GM06990 (cell line): ENCODE measurements at regions not wholly inside any gene's neighbourhood (a gene's known extent, or its start where the extent isn't known, plus 50 kb on each side); places are given as distances from the start of the nearest gene placed in this dataset.
"Not testable (repeated sequence)": the region's sequence is repeated elsewhere in the genome, so short reads cannot be mapped to it uniquely, and the experiment has no call there.

Experiments used
- DNase-seq: peaks from one replicate; pipeline ENCODE4 v3.0.0-alpha.2; 2011; ENCODE audit not compliant: insufficient read length; ENCODE audit errors: extremely low read depth
- H3K27me3 ChIP-seq: replicated peaks from 2 replicates; pipeline ENCODE4 v1.6.0; 2011; ENCODE audit warnings: low read length; ENCODE audit not compliant: control insufficient read depth, insufficient read depth
- H3K36me3 ChIP-seq: 2 replicates; pipeline ENCODE4 v1.5.1; 2011; ENCODE audit warnings: low read length; ENCODE audit not compliant: control insufficient read depth, insufficient read depth
- H3K4me3 ChIP-seq: replicated peaks from 2 replicates; pipeline ENCODE4 v1.5.1; 2011; ENCODE audit warnings: low read depth, mild to moderate bottlenecking, control low read depth, low read length
- TF ChIP-seq, protein P1 (sequence below): IDR thresholded peaks from 2 replicates; pipeline ENCODE4 v1.5.1; 2011; ENCODE audit warnings: low read length, control low read depth, mild to moderate bottlenecking, inconsistent platforms; ENCODE audit not compliant: insufficient read depth, poor library complexity, severe bottlenecking

DNA sequence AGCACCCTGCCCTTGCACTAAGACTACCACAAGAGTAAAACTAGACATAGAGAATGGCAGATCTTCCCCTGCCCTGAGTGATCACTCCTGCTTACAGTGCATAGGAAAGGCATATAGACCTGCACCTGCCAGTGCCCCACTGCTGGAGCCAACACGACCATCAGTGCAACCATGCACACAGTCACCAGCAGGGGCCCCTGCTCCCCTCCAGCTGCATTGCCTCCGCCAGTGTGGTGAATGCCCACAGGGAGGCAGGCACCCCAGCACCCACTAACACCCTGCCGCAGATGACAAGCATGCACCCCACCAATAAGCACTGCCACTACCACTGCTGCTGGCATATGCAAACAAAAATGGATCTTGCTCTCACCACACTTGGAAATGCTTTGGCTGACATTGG is 478.8 kb downstream of the ADCYAP1 start:
- Histone ChIP-seq H3K27me3 (no peaks in the 10 kb centered on the region), H3K36me3 (no peaks in the 10 kb centered on the region), H3K4me3 (no peak overlapping the region)
- TF ChIP-seq, protein P1, sequence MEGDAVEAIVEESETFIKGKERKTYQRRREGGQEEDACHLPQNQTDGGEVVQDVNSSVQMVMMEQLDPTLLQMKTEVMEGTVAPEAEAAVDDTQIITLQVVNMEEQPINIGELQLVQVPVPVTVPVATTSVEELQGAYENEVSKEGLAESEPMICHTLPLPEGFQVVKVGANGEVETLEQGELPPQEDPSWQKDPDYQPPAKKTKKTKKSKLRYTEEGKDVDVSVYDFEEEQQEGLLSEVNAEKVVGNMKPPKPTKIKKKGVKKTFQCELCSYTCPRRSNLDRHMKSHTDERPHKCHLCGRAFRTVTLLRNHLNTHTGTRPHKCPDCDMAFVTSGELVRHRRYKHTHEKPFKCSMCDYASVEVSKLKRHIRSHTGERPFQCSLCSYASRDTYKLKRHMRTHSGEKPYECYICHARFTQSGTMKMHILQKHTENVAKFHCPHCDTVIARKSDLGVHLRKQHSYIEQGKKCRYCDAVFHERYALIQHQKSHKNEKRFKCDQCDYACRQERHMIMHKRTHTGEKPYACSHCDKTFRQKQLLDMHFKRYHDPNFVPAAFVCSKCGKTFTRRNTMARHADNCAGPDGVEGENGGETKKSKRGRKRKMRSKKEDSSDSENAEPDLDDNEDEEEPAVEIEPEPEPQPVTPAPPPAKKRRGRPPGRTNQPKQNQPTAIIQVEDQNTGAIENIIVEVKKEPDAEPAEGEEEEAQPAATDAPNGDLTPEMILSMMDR: no peak
- no peak for DNase-seq

DNA sequence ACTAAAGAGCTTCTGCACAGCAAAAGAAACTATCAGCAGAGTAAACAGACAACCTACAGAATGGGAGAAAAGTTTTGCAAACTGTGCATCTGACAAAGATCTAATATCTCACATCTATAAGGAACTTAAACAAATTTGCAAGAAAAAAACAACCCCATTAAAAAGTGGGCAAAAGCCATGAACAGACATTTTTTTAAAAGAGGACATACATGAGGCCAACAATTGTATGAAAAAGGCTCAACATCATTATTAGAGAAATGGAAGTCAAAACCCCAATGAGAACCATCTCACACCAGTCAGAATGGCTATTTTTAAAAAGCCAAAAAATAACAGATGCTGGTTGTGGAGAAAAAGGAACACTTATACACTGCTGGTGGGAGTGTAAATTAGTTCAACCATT is 483.8 kb downstream of the ADCYAP1 start:
- H3K4me3 ChIP-seq, H3K36me3 ChIP-seq, DNase-seq, H3K27me3 ChIP-seq: not testable (repeated sequence)

DNA sequence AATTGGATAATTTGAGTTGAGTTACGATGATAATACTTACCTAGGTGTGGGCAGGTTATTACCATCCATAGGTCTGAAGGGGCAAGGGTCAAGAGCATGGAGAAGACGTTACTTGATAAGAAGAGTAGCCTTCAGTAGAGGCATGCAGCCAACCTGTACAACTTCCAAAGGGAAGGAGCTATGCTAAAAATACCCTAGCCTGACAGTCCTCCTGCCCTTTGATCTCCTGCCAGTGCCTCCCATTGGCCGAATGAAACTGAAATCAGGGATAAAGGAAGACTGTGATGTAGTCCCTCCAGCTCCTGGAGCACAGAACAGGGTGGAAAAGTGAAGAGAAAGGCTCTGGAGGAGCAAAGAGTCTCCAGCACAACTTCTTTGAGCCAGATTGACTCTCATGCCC is 487.4 kb downstream of the ADCYAP1 start:
- Histone ChIP-seq H3K4me3 (no peak overlapping the region), H3K36me3 (no peaks in the 10 kb centered on the region), H3K27me3 (no peaks in the 10 kb centered on the region)
- TF ChIP-seq, protein P1: no peak
- DNase-seq: no peak

DNA sequence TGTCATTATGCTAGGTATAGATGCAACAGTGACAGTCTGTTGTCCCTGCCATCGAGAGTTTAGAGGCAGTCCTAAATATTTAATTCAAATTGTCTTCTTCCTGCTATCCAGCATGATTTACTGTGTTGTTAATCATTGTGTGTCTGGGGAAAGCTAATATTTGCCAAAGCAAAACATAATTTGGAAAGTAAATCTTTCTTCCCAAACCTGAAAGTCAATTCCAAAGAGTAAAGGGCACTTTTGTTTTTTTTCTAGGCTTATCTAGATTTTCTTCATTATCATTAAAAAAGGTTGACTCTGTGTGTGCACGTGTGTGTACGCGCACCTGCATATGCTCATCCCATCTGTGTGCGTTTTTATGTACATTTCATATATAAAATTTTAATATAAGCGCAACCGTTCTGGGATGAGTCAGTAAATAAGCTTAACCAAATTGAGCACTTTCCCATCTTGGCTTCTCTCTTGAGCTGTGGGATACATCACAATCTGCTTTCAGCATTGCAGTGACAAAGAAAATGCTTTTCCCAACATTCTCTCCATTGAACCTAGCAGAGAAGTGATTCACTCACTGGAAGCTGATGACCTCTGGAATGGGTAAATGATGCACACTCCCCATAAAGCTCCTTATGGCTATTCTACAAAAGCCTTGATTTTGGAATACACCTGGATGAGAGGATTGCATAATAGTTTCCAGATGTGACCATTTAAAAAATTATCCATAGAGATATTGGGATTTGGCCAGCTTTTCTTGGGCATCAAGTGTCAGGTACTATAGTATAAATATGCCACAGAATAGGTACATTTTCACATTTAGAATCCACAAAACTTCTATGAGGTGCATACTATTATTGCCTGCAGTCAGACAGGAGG is 488.4 kb downstream of the ADCYAP1 start:
- TF ChIP-seq, protein P1: no peak
- H3K4me3 ChIP-seq: no peak overlapping the region
- no peak for DNase-seq
- H3K36me3 ChIP-seq: no peaks in the 10 kb centered on the region
- no peaks in the 10 kb centered on the region for H3K27me3 ChIP-seq

DNA sequence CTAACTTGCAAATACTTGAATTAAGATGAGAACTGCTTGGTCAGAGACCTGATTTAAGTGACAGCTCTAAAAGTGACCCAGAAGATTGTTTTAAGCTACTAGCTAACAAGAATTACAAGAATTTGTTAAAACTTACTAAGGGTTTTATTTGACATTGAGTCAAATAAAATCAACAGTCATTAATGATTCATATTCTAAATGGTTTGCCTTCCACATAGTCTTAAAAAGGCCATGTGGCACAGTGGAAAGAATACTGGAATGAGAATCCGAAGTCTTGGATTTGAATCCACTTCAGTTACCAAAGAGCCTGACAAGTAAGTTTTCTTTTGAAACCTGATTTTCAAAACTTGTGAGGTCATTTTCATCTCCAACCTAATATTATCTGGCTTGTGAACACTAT is 489.3 kb downstream of the ADCYAP1 start:
- H3K27me3 ChIP-seq: no peaks in the 10 kb centered on the region
- H3K36me3 ChIP-seq: no peaks in the 10 kb centered on the region
- DNase-seq: no peak
- TF ChIP-seq, protein P1: no peak
- H3K4me3 ChIP-seq: no peak overlapping the region

DNA sequence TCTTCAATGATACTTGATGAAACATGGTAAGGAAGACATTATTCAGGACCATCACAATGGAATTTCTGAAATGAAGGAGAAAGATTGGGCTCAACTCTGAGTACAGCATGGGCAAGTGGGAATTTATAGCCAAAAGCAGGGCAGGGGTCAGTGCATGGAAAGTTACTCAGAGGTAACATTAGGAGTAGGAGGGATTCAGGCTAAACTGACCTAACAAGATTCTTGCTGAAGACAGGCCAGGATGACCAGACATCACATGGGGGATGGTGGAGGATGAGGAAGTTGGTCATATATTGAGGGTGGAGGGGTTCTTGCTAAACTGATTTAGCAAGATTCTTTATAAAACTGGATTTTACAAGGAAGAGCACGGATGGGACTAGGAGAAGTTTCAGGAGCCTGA is 489.8 kb downstream of the ADCYAP1 start:
- no peak for DNase-seq
- Histone ChIP-seq H3K27me3 (no peaks in the 10 kb centered on the region), H3K4me3 (no peak overlapping the region), H3K36me3 (no peaks in the 10 kb centered on the region)
- TF ChIP-seq, protein P1: no peak
